ENCODE measurements at regions not wholly inside any gene's neighbourhood (a gene's known extent, or its start where the extent isn't known, plus 50 kb on each side); places are given as distances from the start of the nearest gene placed in this dataset.

- no peak for DNase-seq
Measured at GRCh38 chr2:189268763-189269162, 89.2 kb upstream of the COL5A2 start.

GRCh38 chr2:189273734-189274133 is 94.2 kb upstream of the COL5A2 start:
- DNase-seq = no peak

- no peak for DNase-seq
Measured at GRCh38 chr2:189274361-189274760, 94.8 kb upstream of the COL5A2 start.

- no peak for DNase-seq
Measured at GRCh38 chr2:189276277-189276676, 96.7 kb upstream of the COL5A2 start.

DNA sequence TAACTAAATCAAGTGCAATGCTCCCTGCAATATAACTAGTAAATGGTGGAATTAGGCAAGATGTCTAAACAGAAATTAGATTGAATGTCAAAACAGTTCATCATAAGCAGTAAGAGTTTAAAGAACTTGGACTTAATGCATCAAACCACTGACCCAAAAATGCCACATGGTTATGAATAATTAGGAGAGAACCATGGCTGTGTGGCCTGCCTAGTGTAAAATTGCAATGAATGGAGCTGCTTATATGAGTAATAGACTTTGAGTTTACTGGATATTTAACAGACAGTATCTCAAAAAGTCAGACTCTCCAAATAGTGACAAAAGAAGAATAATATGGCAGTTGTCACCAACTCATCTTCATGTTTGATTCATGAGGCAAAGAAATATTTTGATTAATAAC is 101.6 kb upstream of the COL5A2 start:
- DNase-seq = no peak

- DNase-seq = no peak
Measured at GRCh38 chr2:189285349-189285748, 105.8 kb upstream of the COL5A2 start.

- no peak for DNase-seq
Measured at GRCh38 chr2:189285962-189286645, 106.5 kb upstream of the COL5A2 start.

DNA sequence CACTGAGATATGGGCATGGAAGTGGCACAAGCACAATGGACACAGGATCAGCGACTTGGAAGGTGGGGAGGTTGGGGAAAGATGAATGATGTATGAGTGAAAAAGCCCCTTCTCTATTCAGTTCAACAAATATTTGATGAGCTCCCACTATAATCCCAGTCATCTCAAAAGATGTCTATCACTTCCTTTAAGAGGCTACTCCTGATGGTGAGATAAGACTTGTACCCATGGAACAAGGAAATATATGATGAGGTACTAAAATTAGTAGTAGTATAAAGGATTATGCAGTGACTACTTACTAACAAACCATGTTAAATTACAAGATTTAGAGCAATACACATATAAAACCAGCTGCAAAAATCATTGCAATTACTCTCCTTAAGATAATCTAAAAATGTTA is 107.8 kb upstream of the COL5A2 start:
- no peak for DNase-seq

GRCh38 chr2:189287982-189288521 is 108.5 kb upstream of the COL5A2 start:
- DNase-seq = peak in 1 of 2 donors; percentile 44

DNA sequence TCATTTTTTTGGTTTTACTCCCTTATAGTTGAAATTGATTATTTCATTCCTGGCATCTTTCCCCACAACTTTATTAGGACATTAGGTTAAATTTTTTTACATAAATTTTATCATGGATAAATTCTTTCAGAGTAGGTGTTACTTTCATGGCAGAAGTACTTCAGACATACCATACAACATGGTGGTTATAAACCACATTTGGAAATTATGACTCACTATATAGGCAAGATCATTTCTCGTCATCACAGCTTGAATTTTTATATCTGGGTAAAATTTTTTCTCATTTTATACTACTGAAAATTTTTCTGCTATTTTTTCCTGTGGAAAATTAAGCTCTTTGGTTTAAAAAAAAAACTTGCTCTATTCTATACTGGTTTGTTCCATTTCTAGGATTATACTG is 111.9 kb upstream of the COL5A2 start:
- no peak for DNase-seq

DNA sequence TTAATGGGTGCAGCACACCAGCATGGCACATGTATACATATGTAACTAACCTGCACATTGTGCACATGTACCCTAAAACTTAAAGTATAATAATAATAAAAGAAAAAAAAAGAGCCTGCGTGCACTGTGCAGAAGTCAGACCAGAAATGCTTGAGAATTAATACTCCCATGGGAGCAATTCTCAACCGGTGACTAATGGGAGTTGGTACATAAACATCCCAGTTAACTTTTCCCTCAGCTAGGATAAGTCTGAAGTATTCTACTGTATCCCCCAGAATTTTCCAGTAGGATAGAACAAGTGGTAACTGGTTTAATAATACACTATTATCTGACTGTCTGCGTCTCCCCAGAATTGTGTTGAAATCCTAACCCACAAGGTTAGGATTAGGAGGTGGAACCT is 113.6 kb upstream of the COL5A2 start:
- no peak for DNase-seq

- no peak for DNase-seq
Measured at GRCh38 chr2:189297446-189297845, 117.9 kb upstream of the COL5A2 start.

GRCh38 chr2:189298038-189298437 is 118.5 kb upstream of the COL5A2 start:
- DNase-seq = no peak

DNA sequence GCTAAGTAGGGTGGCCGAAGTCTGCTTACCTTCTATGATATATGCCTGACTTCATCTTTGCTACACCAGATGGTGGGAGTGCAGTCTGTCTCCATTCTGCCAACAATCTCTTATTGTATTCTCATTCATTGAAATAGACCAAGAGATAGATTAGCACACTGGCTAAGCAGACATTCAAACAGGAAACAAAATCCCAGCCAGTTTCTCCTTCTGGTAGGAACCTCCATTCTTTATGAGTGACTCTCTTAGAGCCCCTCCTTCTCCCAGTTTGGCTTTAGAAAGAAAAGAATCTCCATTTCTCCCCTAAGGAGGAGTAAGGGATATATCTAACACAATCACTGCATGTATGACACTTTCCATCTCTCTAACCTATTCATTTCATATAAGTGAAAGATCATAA is 118.9 kb upstream of the COL5A2 start:
- no peak for DNase-seq

DNA sequence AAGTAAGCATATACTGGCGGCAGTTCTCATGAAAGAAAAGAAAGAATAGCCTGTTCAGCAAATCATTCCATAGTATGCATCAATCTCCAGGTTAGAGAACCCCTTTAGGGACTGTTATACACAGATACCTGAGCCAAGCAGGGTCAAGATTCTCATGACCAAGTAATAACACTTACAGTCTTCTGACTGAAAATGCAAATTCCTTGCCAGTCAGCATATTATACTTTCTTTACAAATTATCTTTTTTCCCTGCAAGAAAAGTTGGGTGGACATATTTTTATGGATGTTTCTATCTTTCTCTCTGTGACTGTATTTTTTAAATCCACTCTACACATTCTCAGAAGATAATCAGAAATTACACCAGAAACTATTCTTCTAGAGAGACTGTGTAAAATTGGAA is 120.4 kb upstream of the COL5A2 start:
- DNase-seq = no peak

- DNase-seq = no peak
Measured at GRCh38 chr2:189300916-189301315, 121.4 kb upstream of the COL5A2 start.

DNA sequence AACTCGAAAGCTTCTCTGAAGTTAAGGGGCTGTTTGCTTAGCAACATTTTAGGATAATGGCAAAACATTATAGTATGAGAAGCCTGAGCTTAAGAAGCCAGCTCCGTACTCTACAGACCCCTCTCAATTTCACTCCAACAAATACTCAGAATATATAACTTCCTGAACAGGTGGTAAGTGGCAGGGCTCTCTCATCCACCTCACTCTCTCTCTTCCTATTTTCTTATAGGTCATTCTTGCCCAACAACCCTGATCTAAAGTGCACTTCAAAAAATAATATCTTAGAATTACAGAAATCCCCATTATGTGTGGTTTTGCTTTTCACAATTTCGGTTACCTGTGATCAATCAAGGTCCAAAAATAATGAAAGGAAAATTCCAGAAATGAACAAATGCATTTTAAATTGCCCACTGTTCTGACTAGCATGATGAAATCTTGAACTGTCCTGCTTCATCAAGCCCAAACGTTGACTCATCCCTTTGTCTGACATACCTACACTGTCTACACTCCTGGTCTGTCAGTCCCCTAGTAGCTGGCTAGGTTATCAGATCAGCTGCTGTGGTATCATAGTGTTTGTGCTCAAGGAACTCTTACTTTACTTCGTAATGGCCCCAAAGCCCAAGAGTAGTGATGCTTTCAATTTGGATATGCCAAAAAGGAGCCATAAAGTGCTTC is 122.8 kb upstream of the COL5A2 start:
- no peak for DNase-seq

- DNase-seq = no peak
Measured at GRCh38 chr2:189304360-189304759, 124.8 kb upstream of the COL5A2 start.

DNA sequence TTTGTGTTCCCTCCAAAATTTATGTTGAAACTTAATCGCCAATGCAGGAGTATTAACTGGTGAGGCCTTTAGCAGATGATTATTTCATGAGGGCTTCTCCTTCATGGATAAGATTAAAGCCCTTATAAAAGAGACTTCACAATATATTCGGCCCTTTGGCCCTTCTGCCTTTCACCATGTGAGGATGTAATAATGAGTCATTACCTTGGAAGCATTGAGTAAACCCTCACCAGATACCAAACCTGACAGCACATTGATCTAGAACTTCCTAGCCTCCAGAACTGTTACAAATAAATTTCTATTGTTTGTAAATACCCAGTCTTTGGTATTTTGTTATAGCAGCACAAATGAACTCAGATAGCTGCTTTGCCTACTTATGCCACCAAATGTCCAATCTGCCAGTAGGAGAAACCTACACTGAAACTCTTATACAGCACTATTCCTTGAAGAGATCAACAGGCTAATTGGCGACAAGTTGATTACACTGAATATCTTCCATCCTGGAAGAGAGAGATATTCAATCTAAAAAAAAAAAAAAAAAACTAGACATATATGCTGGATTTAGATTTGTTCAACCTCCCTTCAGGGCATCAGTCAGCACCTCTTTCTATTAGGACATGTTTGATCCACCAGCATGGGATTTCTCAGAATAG is 125.9 kb upstream of the COL5A2 start:
- DNase-seq = no peak

DNA sequence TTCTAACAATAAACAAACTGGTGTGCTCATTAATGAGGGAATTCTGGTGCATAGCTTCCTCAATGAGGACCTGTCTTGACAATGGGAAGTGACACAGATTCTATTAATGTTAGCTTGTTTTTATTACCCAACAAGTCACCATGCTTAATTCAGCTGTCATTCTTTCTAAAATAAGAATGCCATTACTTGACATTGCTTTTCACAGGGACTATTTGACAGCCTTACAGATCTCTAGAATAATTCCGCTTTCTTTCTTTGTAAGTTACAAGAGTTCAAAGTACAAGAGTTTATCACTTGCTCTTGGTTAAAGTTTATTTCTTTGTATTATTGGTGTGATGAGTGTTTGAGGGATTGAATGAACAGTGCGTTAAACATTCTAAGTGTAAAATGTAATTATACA is 127.0 kb upstream of the COL5A2 start:
- DNase-seq = no peak

DNA sequence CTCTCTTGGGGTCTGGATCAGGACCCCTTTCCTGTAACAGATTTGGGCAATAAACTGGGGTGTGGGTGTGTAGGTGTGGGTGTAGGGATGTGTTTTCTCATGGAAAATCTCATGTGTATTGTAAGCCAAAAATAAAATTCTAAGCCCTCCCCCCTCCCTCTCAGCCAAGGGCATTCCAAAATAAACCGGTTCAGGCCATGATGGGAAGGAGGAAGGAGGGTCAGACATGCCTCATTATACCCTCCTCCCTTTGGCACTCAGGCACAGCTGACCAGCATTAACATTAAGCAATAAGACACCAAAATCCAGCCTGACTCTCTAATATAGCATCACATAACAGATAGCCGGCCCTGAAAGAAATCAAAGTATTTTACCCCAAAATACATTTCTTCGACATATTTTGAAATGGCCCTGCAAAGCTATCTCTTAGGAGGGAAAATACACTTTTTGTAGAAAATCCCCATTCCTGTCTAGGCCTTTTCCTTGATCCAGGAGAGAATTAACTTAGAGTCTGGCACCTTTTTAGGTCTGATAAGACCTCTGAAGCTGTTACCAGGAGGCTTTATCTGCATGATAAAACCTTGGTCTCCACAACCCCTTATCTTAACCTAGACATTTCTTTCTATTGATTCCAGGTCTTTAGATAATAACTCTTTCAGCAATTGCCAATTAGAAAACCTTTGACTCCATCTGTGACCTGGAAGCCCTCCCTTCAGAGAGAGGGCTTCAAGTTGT is 128.7 kb upstream of the COL5A2 start:
- DNase-seq = no peak

GRCh38 chr2:189309331-189309730 is 129.8 kb upstream of the COL5A2 start:
- DNase-seq = no peak

- no peak for DNase-seq
Measured at GRCh38 chr2:189312211-189312610, 129.1 kb upstream of the WDR75 start.

All from hippocampal formation (tissue), 2 donors.